SK-N-DZ (cell line): ENCODE measurements at regions not wholly inside any gene's neighbourhood (a gene's known extent, or its start where the extent isn't known, plus 50 kb on each side); places are given as distances from the start of the nearest gene placed in this dataset.

Experiments
- DNase-seq: peaks from one replicate; pipeline ENCODE4 v3.0.0-alpha.2; 2015; ENCODE audit warnings: low spot score
- small RNA-seq, 2 experiments: library from RNA; depleted of rRNA; stranded (forward); fragments of <200 nt; gene quantifications; one replicate each; pipeline ENCODE3, GENCODE V24; 2014

DNA sequence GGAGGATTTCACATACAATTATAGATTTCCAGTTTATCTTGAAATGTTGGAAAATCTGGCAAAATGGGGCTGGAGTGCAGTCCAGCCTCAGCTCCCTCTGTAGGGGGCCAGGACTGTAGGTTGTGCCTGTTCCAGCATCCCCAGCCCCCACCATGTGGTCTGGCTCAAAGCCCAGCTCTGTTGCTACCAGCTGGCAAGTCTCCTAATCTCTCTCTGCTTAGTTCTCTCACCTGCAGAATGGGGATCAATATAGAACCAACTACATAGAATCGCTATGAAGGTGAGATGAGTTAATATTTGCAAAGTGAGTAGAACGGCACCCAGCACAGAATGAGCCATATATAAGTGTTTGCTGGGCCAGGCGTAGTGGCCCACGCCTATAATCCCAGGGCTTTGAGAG is 50.0 kb upstream of the TARDBP start:
- no peak for DNase-seq

Small RNA genes in the stretch of these regions (small RNA-seq; reads per million reads assigned to genes)
- 0 reads per million in 2 experiments for gene HSPE1P24
